Heart left ventricle (tissue), 16 donors: ENCODE measurements at regions not wholly inside any gene's neighbourhood (a gene's known extent, or its start where the extent isn't known, plus 50 kb on each side); places are given as distances from the start of the nearest gene placed in this dataset.

Source experiments
- ATAC-seq, 4 donors: fragments of 200-7000 bp; cut with Tn5 transposase; one replicate each; pipeline ENCODE4 v1.9.1; 2020 to 2022; ENCODE audit warnings: moderate library complexity in 4 of 4, mild to moderate bottlenecking in 3 of 4, moderate number of reproducible peaks in 1 of 4
- DNase-seq, 5 donors: peaks; one replicate each; pipeline ENCODE4 v3.0.0-alpha.2; 2020
- H3K27ac ChIP-seq, 12 donors: fragments of 200-600 bp; sonication (generic) in 4 of 12; one replicate each; pipeline versions ENCODE4 v1.5.0 to v1.8.0; 2016 to 2022; ENCODE audit warnings: mild to moderate bottlenecking in 2 of 12
- H3K27me3 ChIP-seq, 9 donors: fragments of 200-600 bp; sonication (generic) in 2 of 9; one replicate each; pipeline versions ENCODE4 v1.5.1 to v1.8.0; 2016 to 2022; ENCODE audit warnings: mild to moderate bottlenecking in 3 of 9
- H3K36me3 ChIP-seq, 9 donors: fragments of 200-600 bp; sonication (generic) in 2 of 9; one replicate each; pipeline versions ENCODE4 v1.5.0 to v1.8.0; 2018 to 2022; ENCODE audit warnings: mild to moderate bottlenecking in 2 of 9
- H3K4me1 ChIP-seq, 12 donors: fragments of 200-600 bp; sonication (generic) in 4 of 12; one replicate each; pipeline versions ENCODE4 v1.5.0 to v1.8.0; 2016 to 2022; ENCODE audit warnings: mild to moderate bottlenecking in 3 of 12
- H3K4me3 ChIP-seq, 12 donors: fragments of 200-600 bp; sonication (generic) in 4 of 12; one replicate each; pipeline versions ENCODE4 v1.5.0 to v1.8.0; 2017 to 2022; ENCODE audit warnings: mild to moderate bottlenecking in 9 of 12, moderate library complexity in 4 of 12
- H3K9me3 ChIP-seq, 12 donors: fragments of 200-600 bp; sonication (generic) in 4 of 12; one replicate each; pipeline versions ENCODE4 v1.5.0 to v1.8.0; 2016 to 2022; ENCODE audit warnings: mild to moderate bottlenecking in 1 of 12
- CTCF ChIP-seq, 12 donors: fragments of 200-600 bp; sonication (generic) in 4 of 12; IDR thresholded peaks; one replicate each; pipeline versions ENCODE4 v1.5.0 to v1.8.0; 2018 to 2022; ENCODE audit warnings: antibody characterized with exemption in 12 of 12, mild to moderate bottlenecking in 5 of 12
- POLR2A ChIP-seq, 2 donors: fragments of 450-650 bp; IDR thresholded peaks; one replicate each; pipeline ENCODE4 v1.6.1; 2017; ENCODE audit warnings: antibody characterized with exemption in 2 of 2, mild to moderate bottlenecking in 2 of 2, moderate library complexity in 2 of 2
- WGBS, 4 donors: extraction: QIAGEN DNeasy Blood & Tissue Kit in 2 of 4; methylation state at CpG; one replicate each; pipeline versions ENCODE4 v1.1.5 to v1.1.7; 2013 to 2018; 5-methylcytosine and 5-hydroxymethylcytosine counted together
- intact Hi-C, 10 donors: fragments of 100-400 bp; cut with DNase I; formaldehyde crosslinking; loops; one replicate each; pipeline versions ENCODE4 v1.11.1 to v1.14.2; 2022
- donor health status: ischemic (EF 13 %, LVEDD 7.1; RV severe dilation, severe dysfunction).
- donor health status: healthy with polysubstance abuse.
- donor health status: DM: no; HTN: yes; CAD: no.
- donor health status: DM: no; HTN: no; CAD: no.
- donor health status: ischemic (EF 25% LVEDD 6.9; RV normal size, moderate dysfunction).
- donor health status: ischemic (EF 25% LVEDD 5.7; RV mildly dilated, moderate dysfunction).
- donor health status: healthy.
- donor health status: DM: yes; HTN: yes; CAD: no.
- donor health status: ischemic (EF 35%, LVEDD 5.7; RV mildly dilated, moderate dysfunction).
- donor health status: nonischemic (EF 11% LVEDD 7.7; RV severe dilation, severe dysfunction).
- donor health status: DM: yes; HTN: yes; CAD: no.
- donor health status: PGD.
- donor health status: ischemic (EF 29% LVEDD 5.4; RV normal size, mild dysfunction).
- donor health status: nonischemic (EF 23%, LVEDD 6.1; RV moderate dilation, normal function).

GRCh38 chr3:64860536-64860870 lies 172.7 kb upstream of the ADAMTS9 start:
- intact Hi-C loops = no loop called here

GRCh38 chr3:64859625-64860535 lies 172.1 kb upstream of the ADAMTS9 start:
- Histone ChIP-seq H3K4me3 (no peak overlapping the region), H3K4me1 (peaks cover 0 to 11% (median 0%) of the 10 kb centered on the region in 12 donors), H3K27ac (no peak overlapping the region), H3K36me3 (no peaks in the 10 kb centered on the region), H3K27me3 (no peaks in the 10 kb centered on the region), H3K9me3 (no peaks in the 10 kb centered on the region)
- WGBS, 4 donors = 83 to 86% (median 85%) methylated on average over 6 of the region's 6 CpGs
- TF ChIP-seq CTCF (IDR thresholded peaks at IDR 0.05) (no peak), POLR2A (IDR thresholded peaks at IDR 0.05) (no peak)
- no peak for ATAC-seq
- intact Hi-C loops = no loop called here
- DNase-seq = no peak

More at GRCh38 chr3:64860536-64860870, 172.7 kb upstream of the ADAMTS9 start:
- DNase-seq = no peak
- Histone ChIP-seq H3K27ac (no peak overlapping the region), H3K9me3 (no peaks in the 10 kb centered on the region), H3K4me1 (peaks cover 0 to 12% (median 0%) of the 10 kb centered on the region in 12 donors), H3K4me3 (no peak overlapping the region), H3K36me3 (no peaks in the 10 kb centered on the region), H3K27me3 (no peaks in the 10 kb centered on the region)
- WGBS, 4 donors = 88 to 100% (median 96%) methylated on average over 2 of the region's 2 CpGs
- TF ChIP-seq POLR2A (IDR thresholded peaks at IDR 0.05) (no peak), CTCF (IDR thresholded peaks at IDR 0.05) (no peak)
- ATAC-seq = no peak

GRCh38 chr3:64856977-64857516 lies 169.2 kb upstream of the ADAMTS9 start:
- no peaks in the 10 kb centered on the region for H3K27me3 ChIP-seq
- WGBS, 4 donors = 80 to 88% (median 83%) methylated on average over 3 of the region's 3 CpGs
- DNase-seq = no peak
- no peak overlapping the region for H3K4me3 ChIP-seq
- no peak for TF ChIP-seq POLR2A (IDR thresholded peaks at IDR 0.05)
- no peak for TF ChIP-seq CTCF (IDR thresholded peaks at IDR 0.05)
- no peaks in the 10 kb centered on the region for H3K36me3 ChIP-seq
- no peak for ATAC-seq
- no peaks in the 10 kb centered on the region for H3K9me3 ChIP-seq
- H3K4me1 ChIP-seq = peaks cover 0 to 11% (median 0%) of the 10 kb centered on the region in 12 donors
- H3K27ac ChIP-seq = no peak overlapping the region
- intact Hi-C loops = no loop called here

- no peak for ATAC-seq
Measured at GRCh38 chr3:64856106-64856505, 168.3 kb upstream of the ADAMTS9 start.

More at GRCh38 chr3:64856106-64856505, 168.3 kb upstream of the ADAMTS9 start:
- no peak for TF ChIP-seq POLR2A (IDR thresholded peaks at IDR 0.05)
- TF ChIP-seq CTCF (IDR thresholded peaks at IDR 0.05) = no peak
- H3K4me1 ChIP-seq = peaks cover 0 to 11% (median 0%) of the 10 kb centered on the region in 12 donors
- intact Hi-C loops = no loop called here
- no peak overlapping the region for H3K4me3 ChIP-seq
- H3K27me3 ChIP-seq = no peaks in the 10 kb centered on the region
- DNase-seq = no peak
- H3K9me3 ChIP-seq = no peaks in the 10 kb centered on the region
- 94 to 100% (median 96%) methylated on average over 1 of the region's 1 CpG for WGBS, 4 donors
- H3K27ac ChIP-seq = no peak overlapping the region
- no peaks in the 10 kb centered on the region for H3K36me3 ChIP-seq
